ENCODE measurements at regions not wholly inside any gene's neighbourhood (a gene's known extent, or its start where the extent isn't known, plus 50 kb on each side); places are given as distances from the start of the nearest gene placed in this dataset.

DNA sequence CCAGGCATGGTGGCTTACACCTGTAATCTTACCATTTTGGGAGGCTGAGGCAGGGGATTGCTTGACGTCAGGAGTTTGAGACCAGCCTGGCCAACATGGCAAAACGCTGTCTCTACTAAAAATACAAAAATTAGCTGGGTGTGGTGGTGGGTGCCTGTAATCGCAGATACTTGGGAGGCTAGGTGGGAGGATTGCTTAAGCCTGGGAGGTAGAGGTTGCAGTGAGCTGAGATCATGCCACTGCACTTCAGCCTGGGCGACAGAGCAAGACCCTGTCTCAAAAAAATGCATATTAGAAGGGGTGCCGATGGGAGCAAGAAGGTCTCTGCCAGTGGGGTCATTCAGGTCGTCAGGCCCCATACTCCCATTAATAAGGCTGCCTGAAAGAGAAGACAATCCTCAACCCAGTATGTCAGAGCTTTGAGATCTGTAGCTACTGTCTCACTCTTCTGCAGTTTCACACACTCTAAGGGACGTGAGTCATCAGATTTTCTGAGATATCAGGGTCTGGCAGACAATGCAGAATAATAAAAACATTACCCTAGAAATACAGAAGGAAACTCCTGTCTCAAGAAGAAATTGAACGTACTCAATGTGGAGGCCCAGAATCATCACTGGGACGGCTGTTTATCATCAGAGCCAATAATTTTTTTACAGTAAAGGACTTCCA is 176.7 kb upstream of the FAT1 start:
- no peak for DNase-seq

DNA sequence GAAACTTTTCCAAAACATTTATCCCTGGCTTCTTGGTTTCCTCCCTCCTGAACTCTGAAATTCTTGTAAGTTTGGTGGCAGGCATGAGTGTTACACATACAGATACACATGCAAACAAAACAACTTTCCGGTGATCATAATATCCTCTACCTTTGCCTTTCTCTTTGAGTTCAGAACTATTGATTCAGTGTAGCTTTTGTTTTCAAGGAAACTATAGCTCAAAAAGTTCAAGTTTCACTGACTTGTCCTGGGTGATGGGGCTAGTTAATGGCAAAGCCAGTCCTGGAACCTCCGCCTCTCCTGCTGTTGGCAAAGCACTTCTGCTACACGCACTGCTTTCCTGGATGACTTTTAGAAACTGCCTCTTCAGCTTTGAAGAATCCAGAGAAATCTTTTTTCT is 177.3 kb upstream of the FAT1 start:
- no peak for DNase-seq

GRCh38 chr4:186901850-186902249 is 178.2 kb upstream of the FAT1 start:
- no peak for DNase-seq

- no peak for DNase-seq
Measured at GRCh38 chr4:186902361-186902760, 178.7 kb upstream of the FAT1 start.

GRCh38 chr4:186904101-186904500 is 180.4 kb upstream of the FAT1 start:
- no peak for DNase-seq

DNA sequence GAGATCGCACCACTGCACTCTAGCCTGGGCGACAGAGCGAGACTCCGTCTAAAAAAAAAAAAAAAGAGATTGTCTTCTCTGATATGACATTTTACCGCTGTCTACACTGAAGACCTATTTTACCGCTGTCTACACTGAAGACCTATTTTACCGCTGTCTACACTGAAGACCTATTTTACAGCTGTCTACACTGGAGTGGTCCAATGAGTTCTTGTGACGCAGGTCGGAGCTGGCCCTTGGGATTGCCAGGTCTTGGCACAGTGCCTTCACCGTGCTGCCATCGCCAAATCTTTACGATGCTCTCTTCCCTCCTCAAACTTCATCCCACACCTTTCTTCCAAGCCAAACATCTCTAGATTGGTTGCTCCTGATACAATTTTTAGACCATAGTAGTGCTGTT is 183.1 kb upstream of the FAT1 start:
- DNase-seq: no peak

- no peak for DNase-seq
Measured at GRCh38 chr4:186910385-186910784, 186.7 kb upstream of the FAT1 start.

DNA sequence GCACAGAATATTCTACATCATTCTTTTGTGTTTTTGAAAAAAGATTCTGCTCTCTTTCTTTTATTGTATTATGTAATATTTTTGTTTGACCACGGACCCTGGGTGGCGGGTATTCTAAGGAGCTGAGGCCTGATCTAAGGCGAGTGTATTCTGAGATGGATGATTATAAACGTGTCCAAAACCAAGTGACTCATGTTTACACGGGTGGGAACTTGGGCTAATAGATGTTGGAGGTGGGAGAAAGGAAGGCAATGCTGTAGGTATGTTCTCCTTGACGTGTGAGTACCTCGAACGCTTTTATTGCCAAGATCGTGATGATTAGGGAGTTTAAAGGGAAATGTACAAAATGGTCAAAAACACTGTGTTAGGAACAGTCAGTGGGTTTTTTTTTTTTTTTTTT is 188.9 kb upstream of the FAT1 start:
- no peak for DNase-seq

DNA sequence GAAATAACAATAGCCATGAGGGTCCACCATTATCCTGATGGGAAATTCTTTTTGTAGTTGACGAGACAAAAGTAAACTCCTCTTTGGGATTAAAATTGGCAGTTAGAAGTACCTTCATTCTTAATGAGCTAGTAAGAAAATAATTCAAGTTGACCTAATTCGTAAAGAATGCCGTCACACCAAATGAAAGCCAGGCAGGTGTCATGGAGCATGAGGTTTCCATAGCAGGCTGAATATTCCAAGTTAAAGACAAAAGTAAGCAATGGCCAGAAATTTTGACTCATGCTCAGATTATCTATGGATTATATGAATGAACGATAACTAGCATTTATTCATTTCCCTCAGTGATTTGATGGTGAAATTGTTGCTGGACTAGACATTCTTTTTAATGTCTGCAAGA is 192.2 kb upstream of the FAT1 start:
- DNase-seq: no peak

DNA sequence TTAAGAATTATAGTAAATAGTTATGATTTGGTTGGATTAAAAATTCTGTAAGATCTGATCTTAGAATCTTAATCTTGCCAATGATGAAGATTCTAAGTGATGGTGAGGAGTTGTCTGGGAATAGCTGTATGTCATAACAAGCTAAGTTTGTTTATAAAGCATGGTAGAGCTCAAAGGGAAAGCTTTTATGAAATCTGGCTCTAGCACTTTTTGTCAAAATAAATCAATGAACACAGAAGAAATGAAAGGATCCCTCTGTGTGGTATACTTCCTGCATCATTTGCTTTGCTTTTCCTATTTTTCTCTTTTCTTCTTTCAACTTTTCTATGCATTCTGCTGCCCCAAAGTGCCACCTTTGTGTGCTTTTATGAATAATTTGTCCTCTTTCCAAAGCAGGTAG is 193.5 kb upstream of the FAT1 start:
- DNase-seq: no peak

GRCh38 chr4:186918466-186918865 is 194.8 kb upstream of the FAT1 start:
- DNase-seq: no peak

- no peak for DNase-seq
Measured at GRCh38 chr4:186919340-186919739, 195.7 kb upstream of the FAT1 start.

DNA sequence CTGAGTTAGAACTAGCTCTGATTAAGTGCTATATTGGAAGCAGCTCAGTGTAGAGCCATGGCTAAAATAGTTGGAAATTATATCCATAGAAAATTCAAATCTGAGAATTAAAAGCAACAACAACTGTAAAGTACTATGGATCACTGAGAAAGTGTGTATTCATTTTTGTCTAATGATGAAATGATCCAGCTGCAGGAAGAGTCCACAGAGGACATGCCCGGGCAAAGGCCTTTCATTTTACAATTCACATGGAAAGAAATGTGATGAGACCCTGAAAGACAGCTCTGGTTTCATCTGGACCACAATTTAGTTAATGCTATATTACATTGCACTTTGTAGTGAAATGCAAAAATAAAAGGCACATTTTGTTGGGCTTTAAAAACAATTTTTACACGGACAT is 196.8 kb upstream of the FAT1 start:
- no peak for DNase-seq

DNA sequence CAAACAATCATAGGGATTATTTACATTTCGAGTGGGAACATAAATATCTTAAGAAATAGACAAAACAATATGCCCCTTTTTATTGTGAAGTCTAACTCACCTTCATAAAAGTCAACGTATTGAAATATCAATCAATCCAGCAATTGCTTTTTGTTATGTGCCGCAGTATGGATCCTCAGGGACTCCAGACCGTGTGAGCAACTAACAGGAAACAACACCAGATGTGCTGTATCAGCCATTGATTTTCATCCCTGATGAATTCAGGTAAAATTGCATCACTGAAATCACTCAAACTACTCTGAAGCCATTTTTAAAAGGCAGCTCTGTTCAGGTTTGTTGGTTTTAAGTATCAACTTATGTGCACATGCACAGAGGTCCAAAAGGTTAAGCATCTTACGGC is 197.3 kb upstream of the FAT1 start:
- DNase-seq: no peak

- no peak for DNase-seq
Measured at GRCh38 chr4:186924723-186925122, 201.1 kb upstream of the FAT1 start.

DNA sequence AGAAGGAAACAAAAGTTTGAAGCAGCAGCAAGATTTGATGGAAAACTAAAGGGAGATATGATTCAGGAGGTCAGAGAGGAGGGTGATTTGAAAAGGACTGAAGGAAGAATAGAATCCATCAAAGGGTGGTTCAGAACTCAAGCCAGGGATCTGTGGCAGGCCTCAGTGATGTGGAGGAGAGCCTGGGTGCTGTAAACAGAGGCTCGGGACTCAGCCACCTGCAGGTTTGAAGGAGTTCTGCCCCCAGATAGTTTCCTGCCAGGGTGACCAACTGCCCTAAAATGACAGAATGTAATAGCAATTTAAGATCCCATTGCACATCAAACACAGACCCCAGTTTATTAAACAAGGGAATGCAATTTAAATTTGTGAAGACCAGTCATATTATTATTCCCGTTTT is 204.0 kb upstream of the FAT1 start:
- no peak for DNase-seq

- no peak for DNase-seq
Measured at GRCh38 chr4:186930024-186930423, 206.4 kb upstream of the FAT1 start.

DNA sequence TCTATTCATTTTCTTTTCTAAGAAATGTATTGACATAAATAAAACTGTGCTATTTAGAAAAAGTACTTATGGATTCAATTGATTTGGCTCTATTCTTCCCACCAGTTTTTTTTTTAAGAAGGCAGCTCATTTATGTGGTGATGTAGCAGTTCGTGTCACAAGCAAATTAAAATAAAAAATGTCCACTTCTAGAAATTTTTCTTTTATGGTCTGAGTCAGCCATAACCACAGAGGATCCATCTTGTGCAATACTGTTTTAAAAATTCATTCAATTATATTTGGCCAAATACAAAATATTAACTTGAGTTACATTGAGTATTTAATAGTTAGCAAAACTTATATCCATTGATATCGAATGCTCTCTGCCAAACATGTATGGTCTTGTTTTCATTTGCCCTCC is 207.9 kb upstream of the FAT1 start:
- no peak for DNase-seq

DNA sequence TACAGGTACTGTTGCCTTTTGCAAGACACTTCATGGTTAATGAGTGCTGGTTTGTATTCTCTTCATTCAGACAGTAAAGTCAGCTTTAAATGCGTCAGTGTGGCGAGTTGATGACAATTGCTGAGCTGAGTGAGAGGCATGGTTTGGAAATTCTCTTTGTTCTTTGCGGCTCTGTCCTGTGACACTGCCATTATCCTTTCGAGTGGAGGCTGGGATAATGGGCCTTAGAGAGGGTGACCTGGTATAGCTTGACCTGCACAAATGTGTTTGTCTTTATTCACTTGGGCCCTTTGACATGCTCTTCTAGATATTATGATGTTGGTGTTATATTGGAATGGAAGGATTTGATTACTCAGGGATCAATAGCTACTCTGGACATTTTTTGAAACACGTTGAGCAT is 208.5 kb upstream of the FAT1 start:
- no peak for DNase-seq

GRCh38 chr4:186932631-186933187 is 209.1 kb upstream of the FAT1 start:
- no peak for DNase-seq

DNA sequence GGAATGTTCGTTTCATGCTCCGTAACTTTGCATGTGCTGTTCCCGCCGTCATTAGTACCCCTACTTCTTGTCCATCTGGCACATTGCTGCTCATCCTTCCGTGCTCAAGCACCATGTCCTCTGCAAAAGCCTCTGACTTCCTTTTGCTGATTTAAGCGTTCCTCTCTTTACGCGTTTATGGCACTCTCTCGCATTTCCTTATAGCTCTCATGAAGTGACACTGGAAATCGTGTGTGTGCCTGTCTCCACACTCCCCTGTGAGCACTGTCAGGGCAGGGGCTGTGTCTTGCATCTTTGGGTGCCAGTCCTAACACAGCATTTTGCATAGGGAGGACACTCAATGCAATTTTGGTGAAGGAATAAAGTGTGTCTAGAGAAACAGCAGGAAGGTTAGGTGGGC is 210.6 kb upstream of the FAT1 start:
- no peak for DNase-seq

GRCh38 chr4:186934841-186935443 is 211.3 kb upstream of the FAT1 start:
- DNase-seq: no peak

GRCh38 chr4:186935901-186936300 is 212.2 kb upstream of the FAT1 start:
- no peak for DNase-seq

GRCh38 chr4:186936496-186937375 is 213.1 kb upstream of the FAT1 start:
- DNase-seq: no peak

Measured in cerebellar nuclear complex (tissue), 1 donor.